ENCODE measurements at regions not wholly inside any gene's neighbourhood (a gene's known extent, or its start where the extent isn't known, plus 50 kb on each side); places are given as distances from the start of the nearest gene placed in this dataset.

- no peak for DNase-seq
Measured at GRCh38 chr5:52419357-52419756, 368.4 kb upstream of the ITGA1 start.

GRCh38 chr5:52427615-52428014 lies 360.1 kb upstream of the ITGA1 start:
- no peak for DNase-seq

- no peak for DNase-seq
Measured at GRCh38 chr5:52428977-52429489, 358.7 kb upstream of the ITGA1 start.

- DNase-seq = no peak
Measured at GRCh38 chr5:52441768-52442167, 345.9 kb upstream of the ITGA1 start.

GRCh38 chr5:52443187-52443586 lies 344.5 kb upstream of the ITGA1 start:
- DNase-seq = no peak

GRCh38 chr5:52448111-52448510 lies 339.6 kb upstream of the ITGA1 start:
- DNase-seq = peak; percentile 53

GRCh38 chr5:52449516-52449915 lies 338.2 kb upstream of the ITGA1 start:
- peak; percentile 62 for DNase-seq

- no peak for DNase-seq
Measured at GRCh38 chr5:52452098-52452497, 335.6 kb upstream of the ITGA1 start.

- DNase-seq = no peak
Measured at GRCh38 chr5:52453176-52453575, 334.5 kb upstream of the ITGA1 start.

- DNase-seq = no peak
Measured at GRCh38 chr5:52455920-52456319, 331.8 kb upstream of the ITGA1 start.

GRCh38 chr5:52457810-52458209 lies 329.9 kb upstream of the ITGA1 start:
- DNase-seq = peak; percentile 9

- no peak for DNase-seq
Measured at GRCh38 chr5:52466113-52466512, 321.6 kb upstream of the ITGA1 start.

GRCh38 chr5:52466749-52467520 lies 320.8 kb upstream of the ITGA1 start:
- DNase-seq = no peak

GRCh38 chr5:52468976-52469375 lies 318.7 kb upstream of the ITGA1 start:
- DNase-seq = no peak

GRCh38 chr5:52469420-52469819 lies 318.3 kb upstream of the ITGA1 start:
- DNase-seq = no peak

GRCh38 chr5:52469835-52470234 lies 317.9 kb upstream of the ITGA1 start:
- no peak for DNase-seq

GRCh38 chr5:52476346-52476745 lies 311.4 kb upstream of the ITGA1 start:
- no peak for DNase-seq

- peak; percentile 55 for DNase-seq
Measured at GRCh38 chr5:52481201-52481600, 306.5 kb upstream of the ITGA1 start.

- peak; percentile 72 for DNase-seq
Measured at GRCh38 chr5:52481851-52482250, 305.9 kb upstream of the ITGA1 start.

- DNase-seq = peak; percentile 98
Measured at GRCh38 chr5:52491071-52491787, 296.5 kb upstream of the ITGA1 start.

GRCh38 chr5:52491818-52492217 lies 295.9 kb upstream of the ITGA1 start:
- DNase-seq = peak; percentile 90

GRCh38 chr5:52497133-52497693 lies 290.5 kb upstream of the ITGA1 start:
- DNase-seq = no peak

- DNase-seq = no peak
Measured at GRCh38 chr5:52498607-52499006, 289.1 kb upstream of the ITGA1 start.

GRCh38 chr5:52502460-52502999 lies 285.2 kb upstream of the ITGA1 start:
- DNase-seq = no peak

All from DMS53 (cell line).